ENCODE measurements at regions not wholly inside any gene's neighbourhood (a gene's known extent, or its start where the extent isn't known, plus 50 kb on each side); places are given as distances from the start of the nearest gene placed in this dataset.
"Not testable (repeated sequence)": the region's sequence is repeated elsewhere in the genome, so short reads cannot be mapped to it uniquely, and the experiment has no call there.

GRCh38 chr7:84923348-84923747 is 263.5 kb downstream of the SEMA3D start:
- ChIA-PET CTCF (no interaction called here), POLR2A (no interaction called here)
- Histone ChIP-seq H3K9me3 (ENCODE audit: control insufficient read depth, insufficient read depth, low read length) (peaks cover 7% of the 10 kb centered on the region; the same call in 1 of the 2 replicates), H3K27ac (ENCODE audit: low read depth, low read length) (no peak overlapping the region), H3K27me3 (ENCODE audit: control insufficient read depth, insufficient read depth, low read length) (no peaks in the 10 kb centered on the region), H3K4me3 (ENCODE audit: low read depth, low read length) (no peak overlapping the region)
- TF ChIP-seq CTCF (IDR thresholded peaks at IDR 0.05; ENCODE audit: low read depth, low read length), result no peak
- no peak for DNase-seq (ENCODE audit: low read depth, low spot score)

GRCh38 chr7:84921154-84921553 is 265.7 kb downstream of the SEMA3D start:
- CTCF ChIA-PET, result no interaction called here
- no peak for TF ChIP-seq CTCF (IDR thresholded peaks at IDR 0.05; ENCODE audit: low read depth, low read length)
- POLR2A ChIA-PET, result no interaction called here
- no peak for DNase-seq (ENCODE audit: low read depth, low spot score)
- no peak overlapping the region for H3K27ac ChIP-seq (ENCODE audit: low read depth, low read length)
- H3K4me3 ChIP-seq (ENCODE audit: low read depth, low read length), result no peak overlapping the region
- H3K9me3 ChIP-seq (ENCODE audit: control insufficient read depth, insufficient read depth, low read length), result peaks cover 7% of the 10 kb centered on the region; the same call in 1 of the 2 replicates
- no peaks in the 10 kb centered on the region for H3K27me3 ChIP-seq (ENCODE audit: control insufficient read depth, insufficient read depth, low read length)

- POLR2A ChIA-PET; H3K4me3 ChIP-seq (ENCODE audit: low read depth, low read length): not testable (repeated sequence)
- CTCF ChIA-PET, result interaction anchor here (1.1 kb wide), 1 partner anchor 981 kb away, joined by 4 read pairs; no protein-coding TSS in a partner anchor
These were observed 269.9 kb downstream of the SEMA3D start for GRCh38 chr7:84916973-84917372.

GRCh38 chr7:84916161-84916560 is 270.7 kb downstream of the SEMA3D start:
- H3K27me3 ChIP-seq (ENCODE audit: control insufficient read depth, insufficient read depth, low read length), result no peaks in the 10 kb centered on the region
- TF ChIP-seq CTCF (IDR thresholded peaks at IDR 0.05; ENCODE audit: low read depth, low read length), result no peak
- CTCF ChIA-PET, result no interaction called here
- no peak overlapping the region for H3K4me3 ChIP-seq (ENCODE audit: low read depth, low read length)
- no peak for DNase-seq (ENCODE audit: low read depth, low spot score)
- peaks cover 7% of the 10 kb centered on the region; the same call in 1 of the 2 replicates for H3K9me3 ChIP-seq (ENCODE audit: control insufficient read depth, insufficient read depth, low read length)
- H3K27ac ChIP-seq (ENCODE audit: low read depth, low read length), result no peak overlapping the region
- POLR2A ChIA-PET, result no interaction called here

More at GRCh38 chr7:84916973-84917372, 269.9 kb downstream of the SEMA3D start:
- not testable (repeated sequence) for H3K27ac ChIP-seq (ENCODE audit: low read depth, low read length); H3K27me3 ChIP-seq (ENCODE audit: control insufficient read depth, insufficient read depth, low read length); DNase-seq (ENCODE audit: low read depth, low spot score); H3K9me3 ChIP-seq (ENCODE audit: control insufficient read depth, insufficient read depth, low read length)

GRCh38 chr7:84914598-84914997 is 272.3 kb downstream of the SEMA3D start:
- Histone ChIP-seq H3K9me3 (ENCODE audit: control insufficient read depth, insufficient read depth, low read length) (peaks cover 4% of the 10 kb centered on the region; the same call in 1 of the 2 replicates), H3K27me3 (ENCODE audit: control insufficient read depth, insufficient read depth, low read length) (no peaks in the 10 kb centered on the region), H3K27ac (ENCODE audit: low read depth, low read length) (no peak overlapping the region), H3K4me3 (ENCODE audit: low read depth, low read length) (no peak overlapping the region)
- CTCF ChIA-PET, result no interaction called here
- TF ChIP-seq CTCF (IDR thresholded peaks at IDR 0.05; ENCODE audit: low read depth, low read length), result no peak
- POLR2A ChIA-PET, result no interaction called here
- no peak for DNase-seq (ENCODE audit: low read depth, low spot score)

GRCh38 chr7:84913731-84914130 is 273.1 kb downstream of the SEMA3D start:
- no peak for DNase-seq (ENCODE audit: low read depth, low spot score)
- POLR2A ChIA-PET, result no interaction called here
- no peaks in the 10 kb centered on the region for H3K27me3 ChIP-seq (ENCODE audit: control insufficient read depth, insufficient read depth, low read length)
- no peaks in the 10 kb centered on the region for H3K9me3 ChIP-seq (ENCODE audit: control insufficient read depth, insufficient read depth, low read length)
- H3K4me3 ChIP-seq (ENCODE audit: low read depth, low read length), result no peak overlapping the region
- CTCF ChIA-PET, result no interaction called here
- H3K27ac ChIP-seq (ENCODE audit: low read depth, low read length), result no peak overlapping the region
- TF ChIP-seq CTCF (IDR thresholded peaks at IDR 0.05; ENCODE audit: low read depth, low read length), result no peak

Data from AG04450 (cell line).